ENCODE measurements at regions not wholly inside any gene's neighbourhood (a gene's known extent, or its start where the extent isn't known, plus 50 kb on each side); places are given as distances from the start of the nearest gene placed in this dataset.

GRCh38 chr21:32889596-32889995 is 118.0 kb upstream of the PAXBP1 start:
- CTCF ChIA-PET: no interaction called here
- H3K4me3 ChIP-seq (ENCODE audit: low read depth in 2 of 2, low read length in 2 of 2): no peak overlapping the region
- no peak overlapping the region for H3K27ac ChIP-seq (ENCODE audit: low read length)
- no peak for ATAC-seq
- no peaks in the 10 kb centered on the region for H3K9me3 ChIP-seq (ENCODE audit: control insufficient read depth, insufficient read depth, low read depth, low read length)
- in situ Hi-C loops (cut with HindIII; ENCODE audit: low pct_unique_long_range_greater_than_20kb, low sequenced_read_pairs) (no loop called here), intact Hi-C loops (cut with micrococcal nuclease; ENCODE audit: unreplicated experiment) (no loop called here)
- no TSS peak for BruUV-seq (replicated peaks)
- no peaks in the 10 kb centered on the region for H3K36me3 ChIP-seq (ENCODE audit: control insufficient read depth, insufficient read depth, low read length)
- peaks cover 3% of the 10 kb centered on the region; the same call in 1 of the 2 replicates for H3K27me3 ChIP-seq (ENCODE audit: control insufficient read depth, insufficient read depth, low read length)
- H3K4me1 ChIP-seq (ENCODE audit: control insufficient read depth, insufficient read depth, low read length): no peaks in the 10 kb centered on the region
- POLR2A ChIA-PET: no interaction called here
- TF ChIP-seq CTCF (IDR thresholded peaks at IDR 0.05): no peak
- no peak for TF ChIP-seq SIN3A (IDR thresholded peaks at IDR 0.05; ENCODE audit: borderline replicate concordance, insufficient read depth, low read depth, low read length)
- TF ChIP-seq TCF7L2 (IDR thresholded peaks at IDR 0.05; ENCODE audit: low read depth, low read length): no peak
- TF ChIP-seq REST (IDR thresholded peaks at IDR 0.05; ENCODE audit: insufficient read depth in 1 of 2, low read depth in 2 of 2, low read length in 1 of 2): no peak
- TF ChIP-seq POLR2AphosphoS5 (IDR thresholded peaks at IDR 0.05; ENCODE audit: low read depth, low read length): no peak
- DNase-seq (ENCODE audit: low read depth, low spot score): no peak

- no peak overlapping the region for H3K27ac ChIP-seq (ENCODE audit: low read length)
- no peak for DNase-seq (ENCODE audit: low read depth, low spot score)
- intact Hi-C loops (cut with micrococcal nuclease; ENCODE audit: unreplicated experiment) (no loop called here), in situ Hi-C loops (cut with HindIII; ENCODE audit: low pct_unique_long_range_greater_than_20kb, low sequenced_read_pairs) (no loop called here)
- no peaks in the 10 kb centered on the region for H3K4me1 ChIP-seq (ENCODE audit: control insufficient read depth, insufficient read depth, low read length)
- no peaks in the 10 kb centered on the region; the same call in 1 of the 2 replicates for H3K27me3 ChIP-seq (ENCODE audit: control insufficient read depth, insufficient read depth, low read length)
- no TSS peak for BruUV-seq (replicated peaks)
- H3K4me3 ChIP-seq (ENCODE audit: low read depth in 2 of 2, low read length in 2 of 2): no peak overlapping the region
- no peaks in the 10 kb centered on the region for H3K36me3 ChIP-seq (ENCODE audit: control insufficient read depth, insufficient read depth, low read length)
- TF ChIP-seq CTCF (IDR thresholded peaks at IDR 0.05) (no peak), SIN3A (IDR thresholded peaks at IDR 0.05; ENCODE audit: borderline replicate concordance, insufficient read depth, low read depth, low read length) (no peak), TCF7L2 (IDR thresholded peaks at IDR 0.05; ENCODE audit: low read depth, low read length) (no peak), REST (IDR thresholded peaks at IDR 0.05; ENCODE audit: insufficient read depth in 1 of 2, low read depth in 2 of 2, low read length in 1 of 2) (no peak), POLR2AphosphoS5 (IDR thresholded peaks at IDR 0.05; ENCODE audit: low read depth, low read length) (no peak)
- ChIA-PET CTCF (no interaction called here), POLR2A (no interaction called here)
- H3K9me3 ChIP-seq (ENCODE audit: control insufficient read depth, insufficient read depth, low read depth, low read length): no peaks in the 10 kb centered on the region
- no peak for ATAC-seq
Measured at GRCh38 chr21:32894321-32894720, 122.8 kb upstream of the PAXBP1 start.

Data from Panc1 (cell line).